ENCODE measurements at regions not wholly inside any gene's neighbourhood (a gene's known extent, or its start where the extent isn't known, plus 50 kb on each side); places are given as distances from the start of the nearest gene placed in this dataset.

GRCh38 chr10:33066558-33067236, 108.7 kb upstream of the ITGB1 start:
- DNase-seq (ENCODE audit: extremely low read depth, low read depth): no peak
- no peak for TF ChIP-seq CTCF (IDR thresholded peaks at IDR 0.05; ENCODE audit: low read depth, low read length, missing control alignments)
- no peak overlapping the region for H3K4me3 ChIP-seq (replicated peaks; ENCODE audit: low read depth, low read length)

GRCh38 chr10:33065111-33065510, 107.1 kb upstream of the ITGB1 start:
- TF ChIP-seq CTCF (IDR thresholded peaks at IDR 0.05; ENCODE audit: low read depth, low read length, missing control alignments): no peak
- no peak overlapping the region for H3K4me3 ChIP-seq (replicated peaks; ENCODE audit: low read depth, low read length)
- DNase-seq (ENCODE audit: extremely low read depth, low read depth): no peak

GRCh38 chr10:33064706-33065105, 106.7 kb upstream of the ITGB1 start:
- no peak for TF ChIP-seq CTCF (IDR thresholded peaks at IDR 0.05; ENCODE audit: low read depth, low read length, missing control alignments)
- DNase-seq (ENCODE audit: extremely low read depth, low read depth): no peak
- no peak overlapping the region for H3K4me3 ChIP-seq (replicated peaks; ENCODE audit: low read depth, low read length)

GRCh38 chr10:33057620-33058019, 99.6 kb upstream of the ITGB1 start:
- no peak for TF ChIP-seq CTCF (IDR thresholded peaks at IDR 0.05; ENCODE audit: low read depth, low read length, missing control alignments)
- no peak overlapping the region for H3K4me3 ChIP-seq (replicated peaks; ENCODE audit: low read depth, low read length)
- DNase-seq (ENCODE audit: extremely low read depth, low read depth): no peak

GRCh38 chr10:33056828-33057596, 99.0 kb upstream of the ITGB1 start:
- no peak overlapping the region for H3K4me3 ChIP-seq (replicated peaks; ENCODE audit: low read depth, low read length)
- no peak for DNase-seq (ENCODE audit: extremely low read depth, low read depth)
- TF ChIP-seq CTCF (IDR thresholded peaks at IDR 0.05; ENCODE audit: low read depth, low read length, missing control alignments): no peak

GRCh38 chr10:33055625-33056024, 97.6 kb upstream of the ITGB1 start:
- no peak overlapping the region for H3K4me3 ChIP-seq (replicated peaks; ENCODE audit: low read depth, low read length)
- no peak for TF ChIP-seq CTCF (IDR thresholded peaks at IDR 0.05; ENCODE audit: low read depth, low read length, missing control alignments)

More at GRCh38 chr10:33055625-33056024, 97.6 kb upstream of the ITGB1 start:
- DNase-seq (ENCODE audit: extremely low read depth, low read depth): no peak
